NCI-H2227 (cell line): ENCODE measurements at regions not wholly inside any gene's neighbourhood (a gene's known extent, or its start where the extent isn't known, plus 50 kb on each side); places are given as distances from the start of the nearest gene placed in this dataset.

Experiments
- DNase-seq: peaks from one replicate; lab custom pipeline; 2025; ENCODE audit not compliant: unreplicated experiment; lab: John Stamatoyannopoulos, UW

- peak; percentile 54 for DNase-seq
These were observed 56.1 kb upstream of the SLC35G4 start for GRCh38 chr18:11553098-11553940.

DNA sequence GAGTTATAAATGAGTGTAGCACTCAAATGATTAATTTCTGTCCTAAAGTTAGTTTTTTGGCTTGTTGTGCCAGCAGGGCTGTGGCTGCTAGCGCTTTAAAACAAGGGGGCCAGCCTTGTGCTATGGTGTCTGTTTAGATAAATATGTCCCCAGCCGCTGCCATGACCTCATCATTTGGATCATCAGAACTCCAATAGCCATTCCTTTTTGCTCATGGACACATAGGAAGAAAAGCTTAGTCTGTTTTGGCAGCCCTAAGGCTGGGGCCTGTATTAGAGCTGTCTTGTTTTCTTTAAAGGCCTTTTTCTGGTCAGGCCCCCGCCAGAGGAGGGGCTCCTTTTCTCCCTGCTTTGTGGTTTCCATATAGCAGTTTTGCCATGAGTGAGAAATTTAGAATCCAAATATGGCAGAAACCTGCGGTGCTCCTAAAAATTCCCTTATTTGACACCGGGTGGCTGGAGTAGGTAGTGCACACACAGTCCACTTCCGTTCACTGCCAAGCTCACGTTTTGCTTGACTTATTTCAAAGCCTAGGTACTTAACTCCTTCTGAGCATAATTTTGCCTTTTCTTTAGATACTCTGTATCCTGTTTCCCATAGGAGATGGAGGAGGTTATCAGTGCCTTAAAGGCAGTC is 60.4 kb upstream of the SLC35G4 start:
- no peak for DNase-seq

- no peak for DNase-seq
These were observed 61.0 kb upstream of the SLC35G4 start for GRCh38 chr18:11548396-11548795.

GRCh38 chr18:11544060-11544633 is 65.2 kb upstream of the SLC35G4 start:
- DNase-seq, result no peak

- no peak for DNase-seq
These were observed 68.2 kb upstream of the SLC35G4 start for GRCh38 chr18:11541179-11541578.

- no peak for DNase-seq
These were observed 75.4 kb upstream of the SLC35G4 start for GRCh38 chr18:11533942-11534496.

GRCh38 chr18:11533513-11533890 is 75.9 kb upstream of the SLC35G4 start:
- DNase-seq, result no peak

DNA sequence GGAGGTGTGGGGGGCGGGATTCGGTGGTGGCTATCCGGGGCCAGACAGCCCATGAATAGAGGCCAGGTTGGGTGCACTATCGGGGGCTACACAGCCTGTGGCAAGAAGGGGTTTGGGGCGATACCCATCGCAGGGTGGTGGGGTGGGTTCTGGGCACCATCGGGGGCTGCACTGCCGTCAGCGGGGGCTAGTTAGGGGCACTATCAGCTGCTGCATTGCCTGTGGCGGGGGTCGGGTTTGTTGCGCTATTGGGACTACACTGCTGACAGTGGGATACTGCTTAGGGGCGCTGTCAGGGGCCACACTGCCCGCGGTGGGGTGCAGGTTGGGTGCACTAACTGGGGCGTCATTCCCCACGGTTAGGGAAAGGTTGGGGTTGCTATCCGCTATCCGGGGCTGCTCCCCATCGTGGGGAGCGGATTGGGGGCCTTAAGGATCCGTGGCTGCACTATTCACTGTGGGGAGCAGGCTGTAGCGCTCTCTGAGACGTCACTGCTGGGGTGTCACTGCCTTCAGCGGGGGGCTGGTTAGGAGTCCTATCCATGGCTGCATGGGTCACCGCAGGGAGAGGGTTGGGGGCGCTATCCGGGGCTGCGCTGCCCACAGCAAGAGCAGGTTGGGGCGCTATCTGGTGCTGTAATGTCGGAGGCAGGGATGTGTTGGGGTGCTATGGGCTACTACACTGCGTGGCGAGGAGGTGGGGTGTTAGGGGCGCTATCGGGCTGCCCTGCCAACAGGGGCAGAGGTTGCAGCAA is 76.5 kb upstream of the SLC35G4 start:
- DNase-seq, result no peak

DNA sequence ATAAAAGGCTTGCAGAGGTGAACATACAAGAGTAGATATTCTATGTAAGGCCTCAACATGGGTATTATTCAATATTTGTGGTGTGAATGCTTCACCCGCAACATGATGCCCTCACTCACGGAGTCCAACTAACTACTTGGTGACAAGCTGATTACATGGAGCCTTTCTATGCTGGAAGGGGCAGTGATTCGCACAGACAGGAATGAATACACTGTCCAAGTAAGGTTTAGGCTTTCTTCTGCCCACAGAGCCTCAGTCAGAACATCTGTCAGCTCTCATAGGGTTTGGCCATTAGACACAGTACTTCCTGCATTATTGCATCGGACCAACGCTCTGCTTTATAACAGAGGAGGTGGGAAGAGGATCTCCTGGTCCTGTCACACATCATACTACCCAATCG is 80.3 kb upstream of the SLC35G4 start:
- no peak for DNase-seq

GRCh38 chr18:11526675-11527074 is 82.7 kb upstream of the SLC35G4 start:
- DNase-seq, result no peak

DNA sequence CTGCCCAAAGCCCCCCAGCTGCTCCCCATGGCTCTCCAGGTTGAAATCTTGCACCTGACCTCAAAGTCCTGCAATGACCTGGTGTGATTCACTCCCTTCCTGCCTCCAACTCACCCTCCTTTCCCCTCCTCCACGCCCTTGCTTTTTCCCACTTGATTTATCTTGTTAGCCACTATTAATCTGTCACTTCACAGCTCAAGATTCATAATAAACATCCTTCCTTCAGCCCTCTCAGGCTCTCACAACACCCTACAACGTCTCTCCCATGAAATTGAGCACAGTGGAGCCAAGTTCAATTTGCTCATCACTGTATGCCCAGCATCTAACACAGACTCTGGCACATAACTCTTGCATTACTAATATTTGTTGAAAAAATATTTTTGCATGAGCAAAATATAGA is 85.6 kb upstream of the SLC35G4 start:
- no peak for DNase-seq

GRCh38 chr18:11522992-11523391 is 86.4 kb upstream of the SLC35G4 start:
- DNase-seq, result no peak

- DNase-seq, result no peak
These were observed 87.5 kb upstream of the SLC35G4 start for GRCh38 chr18:11521853-11522252.

DNA sequence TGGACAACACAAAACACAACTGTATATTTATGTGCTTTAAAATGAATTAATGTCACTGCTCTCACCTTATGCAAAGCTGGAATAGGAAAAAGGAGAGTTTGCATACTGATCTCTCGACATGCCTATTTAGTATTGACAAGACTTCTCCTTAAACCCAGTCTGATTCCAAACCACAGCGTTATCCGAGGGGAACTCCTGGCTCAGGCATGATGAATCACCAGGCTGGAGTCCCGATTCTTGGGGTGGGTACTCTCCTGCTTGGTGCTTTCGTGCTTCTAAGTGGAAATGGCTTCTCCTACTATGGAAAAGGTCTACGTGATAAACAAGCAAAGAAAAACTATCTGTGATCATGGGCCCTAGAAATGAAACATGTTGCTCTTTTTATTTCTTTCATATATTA is 88.9 kb upstream of the SLC35G4 start:
- no peak for DNase-seq

- peak; percentile 6 for DNase-seq
These were observed 90.4 kb upstream of the SLC35G4 start for GRCh38 chr18:11518788-11519685.

- DNase-seq, result no peak
These were observed 91.7 kb upstream of the SLC35G4 start for GRCh38 chr18:11517704-11518103.

DNA sequence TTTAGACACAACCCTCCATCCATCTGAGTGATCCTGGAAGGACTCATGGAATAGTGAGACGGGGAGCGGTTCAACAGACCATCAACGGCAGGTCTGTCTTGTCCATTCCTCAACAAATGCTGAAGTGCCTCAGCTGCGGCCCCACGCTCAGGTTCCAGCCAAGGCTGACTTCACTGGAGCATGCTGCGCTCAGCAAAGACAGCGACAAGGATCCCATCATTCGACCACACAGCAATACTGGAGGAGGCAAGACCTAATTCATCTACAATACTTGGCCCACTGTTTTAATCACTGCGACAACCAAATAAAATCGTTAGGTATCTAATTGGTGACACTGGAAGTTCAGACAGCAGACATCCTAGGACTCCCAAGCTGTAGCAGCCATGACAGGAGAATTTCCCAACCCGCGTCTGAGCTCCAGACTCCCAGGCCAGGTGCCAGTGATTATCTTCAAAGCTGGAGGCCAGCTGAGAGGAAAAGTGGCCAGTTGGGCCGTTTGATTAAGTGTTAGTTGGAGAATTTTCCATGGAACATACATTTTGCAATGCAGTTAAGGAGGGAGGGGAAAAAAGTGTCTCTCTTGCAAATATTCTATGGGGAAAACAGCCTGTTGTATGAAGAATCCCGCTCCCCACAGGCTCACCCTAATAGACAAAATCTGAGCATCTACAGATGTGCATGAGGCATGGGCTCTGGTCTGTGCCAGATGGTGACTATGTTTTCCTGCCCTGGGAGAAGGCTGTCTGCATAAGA is 92.5 kb upstream of the SLC35G4 start:
- DNase-seq, result no peak

- DNase-seq, result no peak
These were observed 95.1 kb upstream of the SLC35G4 start for GRCh38 chr18:11514267-11514666.
